ENCODE measurements at regions not wholly inside any gene's neighbourhood (a gene's known extent, or its start where the extent isn't known, plus 50 kb on each side); places are given as distances from the start of the nearest gene placed in this dataset.

- no peaks in the 10 kb centered on the region for H3K9me3 Mint-ChIP-seq
- no peak overlapping the region for H2BK20ac ChIP-seq (ENCODE audit: low read depth, low read length, poor library complexity, severe bottlenecking)
- H3K4me1 ChIP-seq (ENCODE audit: insufficient read depth, low read length): no peaks in the 10 kb centered on the region; the same call in 1 of the 2 replicates
- no peaks in the 10 kb centered on the region for H3K23me2 ChIP-seq (ENCODE audit: insufficient read length, low read depth, low read length, poor library complexity, severe bottlenecking)
- no peaks in the 10 kb centered on the region for H3K79me1 ChIP-seq (ENCODE audit: insufficient read depth, low read depth, low read length, poor library complexity, severe bottlenecking)
- H2AFZ ChIP-seq (ENCODE audit: low read length): no peak overlapping the region
- no peak overlapping the region for H2BK12ac ChIP-seq (ENCODE audit: insufficient read length, low read depth, low read length)
- H3K56ac ChIP-seq (ENCODE audit: insufficient read length, low read depth, low read length): no peak overlapping the region
- H3K4me2 ChIP-seq (ENCODE audit: insufficient read depth, insufficient read length, low read length): no peak overlapping the region
- H2AK5ac ChIP-seq (ENCODE audit: insufficient read length, low read length): no peak overlapping the region
- DNase-seq: peak; percentile 46
- H3K27ac ChIP-seq (ENCODE audit: insufficient read length, low read depth, low read length): no peak overlapping the region
- H3K14ac ChIP-seq (ENCODE audit: insufficient read depth, low read length): no peak overlapping the region
- H4K20me1 ChIP-seq (ENCODE audit: control insufficient read depth, insufficient read depth, insufficient read length): no peaks in the 10 kb centered on the region
- H3K79me2 ChIP-seq (ENCODE audit: insufficient read depth, low read length): no peaks in the 10 kb centered on the region
- peaks cover 5% of the 10 kb centered on the region in 2 experiments; a peak in 2 of 4 replicates for H3K4me1 Mint-ChIP-seq
- no peak overlapping the region for H3K18ac ChIP-seq (ENCODE audit: insufficient read length, low read depth, low read length)
- H2BK120ac ChIP-seq (ENCODE audit: low read depth, low read length, poor library complexity, severe bottlenecking): no peak overlapping the region
- no peaks in the 10 kb centered on the region for H3K27me3 Mint-ChIP-seq (ENCODE audit: low read depth)
- WGBS (ENCODE audit: extremely low coverage, insufficient read length, low lambda C conversion rate): no CpG with 5 or more reads among the region's 13 CpGs
- H3K9ac ChIP-seq (ENCODE audit: extremely low read depth, insufficient read length, low read length): no peak overlapping the region
- no peaks in the 10 kb centered on the region for H3K27me3 ChIP-seq (ENCODE audit: insufficient read depth, low read length)
- no peak overlapping the region for H2BK5ac ChIP-seq (ENCODE audit: insufficient read length, low read length)
- H4K8ac ChIP-seq (replicated peaks; ENCODE audit: insufficient read length, low read depth, low read length): no peak overlapping the region
- H2BK15ac ChIP-seq (ENCODE audit: low read depth, low read length): no peak overlapping the region
- no peaks in the 10 kb centered on the region for H3K9me3 ChIP-seq (ENCODE audit: control insufficient read depth, low read depth, low read length)
- no peak overlapping the region for H3T11ph ChIP-seq (ENCODE audit: low read length)
- H3K4ac ChIP-seq (ENCODE audit: low read depth, low read length): no peak overlapping the region
- TF ChIP-seq CTCF (conservative IDR thresholded peaks at IDR 0.05): no peak
- H4K91ac ChIP-seq (ENCODE audit: insufficient read length, low read depth, low read length): no peak overlapping the region
- H4K5ac ChIP-seq (ENCODE audit: insufficient read length, low read depth, low read length): no peak overlapping the region
- no peak overlapping the region for H3K4me3 Mint-ChIP-seq
- H3K27ac Mint-ChIP-seq: no peak overlapping the region
- no peaks in the 10 kb centered on the region for H3K36me3 Mint-ChIP-seq (ENCODE audit: insufficient read depth in 1 of 3, low read depth in 3 of 3)
- H3K23ac ChIP-seq (ENCODE audit: insufficient read length, low read depth, low read length): no peak overlapping the region
These were observed 827.1 kb downstream of the PLOD2 start for GRCh38 chr3:145333931-145334330.

All from H9 (cell line).